GM12891 (cell line): ENCODE measurements at regions not wholly inside any gene's neighbourhood (a gene's known extent, or its start where the extent isn't known, plus 50 kb on each side); places are given as distances from the start of the nearest gene placed in this dataset.

Experiments
- POLR2A ChIP-seq: IDR thresholded peaks from 2 replicates; pipeline ENCODE4 v1.6.1; 2011; ENCODE audit warnings: low read depth, low read length, control low read depth
- POLR2AphosphoS5 ChIP-seq: IDR thresholded peaks from 2 replicates; pipeline ENCODE4 v1.6.1; 2011; ENCODE audit warnings: low read depth, low read length, control low read depth

DNA sequence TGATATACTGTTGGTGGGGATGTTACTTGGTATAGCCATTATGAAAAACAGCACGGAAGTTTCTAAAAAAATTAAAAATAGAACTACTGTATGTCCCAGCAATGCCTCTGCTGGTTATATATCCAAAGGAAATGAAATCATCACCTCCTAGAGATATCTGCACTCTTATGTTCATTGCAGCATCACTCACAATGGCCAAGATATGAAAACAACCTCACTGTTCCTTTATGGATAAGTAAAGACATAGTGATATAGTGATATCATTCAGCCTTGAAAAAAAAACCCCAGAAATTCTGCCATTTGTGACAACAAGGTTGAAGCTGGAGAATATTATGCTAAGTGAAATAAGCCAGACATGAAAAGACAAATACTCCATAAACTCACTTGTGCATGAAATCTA is 543.8 kb upstream of the SLIT2 start:
- no peak for TF ChIP-seq POLR2A
- TF ChIP-seq POLR2AphosphoS5: no peak
